HepG2 (cell line): ENCODE measurements at regions not wholly inside any gene's neighbourhood (a gene's known extent, or its start where the extent isn't known, plus 50 kb on each side); places are given as distances from the start of the nearest gene placed in this dataset.
A peak's percentile ranks its signal among the peaks of the same experiment; 100 is the strongest.

Source experiments
- BRD4 ChIP-seq: sonication (generic); formaldehyde crosslinking; IDR thresholded peaks from 2 replicates; pipeline ENCODE4 v1.4.0; 2020; ENCODE audit warnings: missing genetic modification reagents
- CBFB ChIP-seq: sonication (generic); formaldehyde crosslinking; IDR thresholded peaks from 2 replicates; pipeline ENCODE4 v1.4.0; 2020; ENCODE audit warnings: missing genetic modification reagents
- CEBPG ChIP-seq: IDR thresholded peaks from 2 replicates; pipeline ENCODE4 v1.6.1; 2016
- DMAP1 ChIP-seq: IDR thresholded peaks from 2 replicates; pipeline ENCODE4 v1.6.1; 2016
- DNMT1 ChIP-seq: sonication (generic); formaldehyde crosslinking; IDR thresholded peaks from 2 replicates; pipeline ENCODE4 v1.5.1; 2020; ENCODE audit warnings: mild to moderate bottlenecking, missing genetic modification reagents
- ETV5 ChIP-seq: IDR thresholded peaks from 2 replicates; pipeline ENCODE4 v1.6.1; 2018; ENCODE audit warnings: missing biosample characterization, missing genetic modification reagents, inconsistent platforms, borderline replicate concordance
- HNRNPH1 ChIP-seq: fragments of 200-400 bp; formaldehyde crosslinking; optimal IDR thresholded peaks from 2 replicates; pipeline ENCODE3; 2017; ENCODE audit warnings: mild to moderate bottlenecking, low read depth, low read length
- IKZF4 ChIP-seq: sonication (generic); formaldehyde crosslinking; IDR thresholded peaks from 2 replicates; pipeline ENCODE4 v1.5.1; 2020; ENCODE audit warnings: borderline replicate concordance, mild to moderate bottlenecking, low read depth, missing genetic modification reagents; ENCODE audit errors: not compliant biosample characterization
- MAFK ChIP-seq, 2 experiments: IDR thresholded peaks in 1 of 2; conservative IDR thresholded peaks in 1 of 2; 2 replicates each; pipeline ENCODE4 v1.6.1; 2011; ENCODE audit warnings: improper control_type of control experiment in 2 of 2, low read length in 2 of 2
- PLRG1 ChIP-seq: fragments of 450-650 bp; conservative IDR thresholded peaks from 2 replicates; pipeline ENCODE4 v1.6.1; 2016
- RBFOX2 ChIP-seq: fragments of 200-400 bp; formaldehyde crosslinking; IDR thresholded peaks from 2 replicates; pipeline ENCODE4 v1.6.1; 2017; ENCODE audit warnings: low read depth, mild to moderate bottlenecking, low read length
- SMARCC2 ChIP-seq: fragments of 450-650 bp; IDR thresholded peaks from 2 replicates; pipeline ENCODE4 v1.6.1; 2017; ENCODE audit warnings: antibody characterized with exemption, mild to moderate bottlenecking
- SRSF4 ChIP-seq: fragments of 200-400 bp; formaldehyde crosslinking; IDR thresholded peaks from one replicate; pipeline ENCODE4 v1.6.1; 2018; ENCODE audit warnings: mild to moderate bottlenecking, low read depth, low read length, moderate library complexity; ENCODE audit not compliant: poor library complexity, severe bottlenecking
- TEAD2 ChIP-seq: sonication (generic); formaldehyde crosslinking; IDR thresholded peaks from 2 replicates; pipeline ENCODE4 v1.9.0; 2021; ENCODE audit warnings: missing genetic modification reagents
- TGIF2 ChIP-seq: IDR thresholded peaks from 2 replicates; pipeline ENCODE4 v1.6.1; 2016; ENCODE audit warnings: control low read depth, missing compliant biosample characterization
- ZBTB7A ChIP-seq: sonication (generic); formaldehyde crosslinking; IDR thresholded peaks from 2 replicates; pipeline ENCODE4 v1.8.0; 2022; ENCODE audit warnings: mild to moderate bottlenecking, missing genetic modification reagents
- ZMAT3 ChIP-seq: sonication (generic); formaldehyde crosslinking; conservative IDR thresholded peaks from 2 replicates; pipeline ENCODE4 v1.7.0; 2021; ENCODE audit warnings: missing genetic modification reagents
- ZNF17 ChIP-seq: sonication (generic); formaldehyde crosslinking; IDR thresholded peaks from 2 replicates; pipeline ENCODE4 v1.5.0; 2020; ENCODE audit warnings: mild to moderate bottlenecking, missing genetic modification reagents
- TF ChIP-seq, protein P1 (sequence below): IDR thresholded peaks from 2 replicates; pipeline ENCODE4 v1.6.1; 2018; ENCODE audit warnings: missing genetic modification reagents, mild to moderate bottlenecking, missing compliant biosample characterization
- TF ChIP-seq, protein P2 (sequence below): sonication (generic); formaldehyde crosslinking; conservative IDR thresholded peaks from 2 replicates; pipeline ENCODE4 v1.4.0; 2020; ENCODE audit warnings: missing genetic modification reagents
- TF ChIP-seq, protein P3 (sequence below): sonication (generic); formaldehyde crosslinking; IDR thresholded peaks from 2 replicates; pipeline ENCODE4 v1.5.1; 2020; ENCODE audit warnings: missing genetic modification reagents, mild to moderate bottlenecking, borderline replicate concordance
- TF ChIP-seq, protein P4 (sequence below): sonication (generic); formaldehyde crosslinking; IDR thresholded peaks from 2 replicates; pipeline ENCODE4 v1.9.0; 2021; ENCODE audit warnings: missing genetic modification reagents, mild to moderate bottlenecking, borderline replicate concordance
- TF ChIP-seq, protein P5 (sequence below): sonication (generic); formaldehyde crosslinking; IDR thresholded peaks from 2 replicates; pipeline ENCODE4 v1.9.0; 2021; ENCODE audit warnings: missing genetic modification reagents, borderline replicate concordance

DNA sequence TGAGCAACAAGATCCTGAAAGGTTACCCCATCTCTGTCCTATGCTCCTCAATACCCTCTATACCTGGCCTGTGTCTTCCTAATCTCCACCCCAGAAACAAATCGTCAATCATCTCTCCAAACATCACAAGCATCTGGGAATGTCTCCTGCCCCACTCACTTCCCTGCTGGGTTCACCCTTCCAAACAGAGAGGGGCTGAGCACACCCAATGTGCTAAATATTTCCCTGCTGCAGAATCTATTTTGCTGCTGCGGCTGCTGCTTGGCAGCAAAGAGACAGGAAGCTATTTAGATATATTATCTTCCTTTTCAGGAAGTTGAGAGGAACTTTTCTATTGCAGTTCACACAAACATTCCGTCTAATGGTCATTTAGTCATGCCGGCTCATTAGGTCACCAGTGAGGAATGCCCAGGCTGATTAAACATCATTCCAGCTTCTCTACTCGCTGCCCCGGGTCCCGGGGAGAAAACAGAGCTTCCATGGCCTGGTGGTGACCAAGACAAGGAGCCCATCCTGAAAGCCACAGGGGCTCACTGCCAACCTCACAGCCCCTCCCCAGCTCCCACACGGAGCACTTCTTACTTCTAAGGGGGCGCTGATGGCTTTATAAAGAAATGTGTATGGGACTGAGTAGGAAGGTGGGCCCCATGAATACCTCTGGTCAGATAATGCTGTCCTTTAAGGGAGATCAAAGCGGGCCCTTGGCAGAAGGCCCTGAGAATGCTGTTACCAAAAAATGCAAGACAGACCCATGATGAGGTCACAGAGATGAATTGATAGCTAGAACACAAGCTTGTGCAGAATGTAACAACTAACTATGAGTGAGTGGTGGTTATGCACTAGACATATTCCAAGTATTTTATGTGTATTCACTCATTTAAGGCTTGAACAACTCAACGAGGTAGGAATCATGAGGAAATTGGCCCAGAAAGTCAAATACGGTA, 218.3 kb downstream of the SOX9 start (continued):
- TF ChIP-seq RBFOX2: no peak
- no peak for TF ChIP-seq TGIF2 (CRISPR knock-in tag)
- TF ChIP-seq, protein P1, sequence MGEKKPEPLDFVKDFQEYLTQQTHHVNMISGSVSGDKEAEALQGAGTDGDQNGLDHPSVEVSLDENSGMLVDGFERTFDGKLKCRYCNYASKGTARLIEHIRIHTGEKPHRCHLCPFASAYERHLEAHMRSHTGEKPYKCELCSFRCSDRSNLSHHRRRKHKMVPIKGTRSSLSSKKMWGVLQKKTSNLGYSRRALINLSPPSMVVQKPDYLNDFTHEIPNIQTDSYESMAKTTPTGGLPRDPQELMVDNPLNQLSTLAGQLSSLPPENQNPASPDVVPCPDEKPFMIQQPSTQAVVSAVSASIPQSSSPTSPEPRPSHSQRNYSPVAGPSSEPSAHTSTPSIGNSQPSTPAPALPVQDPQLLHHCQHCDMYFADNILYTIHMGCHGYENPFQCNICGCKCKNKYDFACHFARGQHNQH (CRISPR knock-in tag): peak; percentile 68; the same call in 1 of the 2 replicates
- no peak for TF ChIP-seq CBFB (CRISPR knock-in tag)
- TF ChIP-seq HNRNPH1: no peak
- no peak for TF ChIP-seq DNMT1 (CRISPR knock-in tag)
- TF ChIP-seq ZMAT3 (CRISPR knock-in tag): no peak
- TF ChIP-seq MAFK (conservative IDR thresholded peaks at IDR 0.05 in 1 of 2, IDR thresholded peaks at IDR 0.05 in 1 of 2; ENCODE audit: low read length in 2 of 2): no peak
- peak; percentile 21; the same call in 1 of the 2 replicates for TF ChIP-seq CEBPG (CRISPR knock-in tag)
- TF ChIP-seq, protein P2, sequence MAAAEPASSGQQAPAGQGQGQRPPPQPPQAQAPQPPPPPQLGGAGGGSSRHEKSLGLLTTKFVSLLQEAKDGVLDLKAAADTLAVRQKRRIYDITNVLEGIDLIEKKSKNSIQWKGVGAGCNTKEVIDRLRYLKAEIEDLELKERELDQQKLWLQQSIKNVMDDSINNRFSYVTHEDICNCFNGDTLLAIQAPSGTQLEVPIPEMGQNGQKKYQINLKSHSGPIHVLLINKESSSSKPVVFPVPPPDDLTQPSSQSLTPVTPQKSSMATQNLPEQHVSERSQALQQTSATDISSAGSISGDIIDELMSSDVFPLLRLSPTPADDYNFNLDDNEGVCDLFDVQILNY: no peak
- no peak for TF ChIP-seq DMAP1 (CRISPR knock-in tag)
- TF ChIP-seq, protein P3, sequence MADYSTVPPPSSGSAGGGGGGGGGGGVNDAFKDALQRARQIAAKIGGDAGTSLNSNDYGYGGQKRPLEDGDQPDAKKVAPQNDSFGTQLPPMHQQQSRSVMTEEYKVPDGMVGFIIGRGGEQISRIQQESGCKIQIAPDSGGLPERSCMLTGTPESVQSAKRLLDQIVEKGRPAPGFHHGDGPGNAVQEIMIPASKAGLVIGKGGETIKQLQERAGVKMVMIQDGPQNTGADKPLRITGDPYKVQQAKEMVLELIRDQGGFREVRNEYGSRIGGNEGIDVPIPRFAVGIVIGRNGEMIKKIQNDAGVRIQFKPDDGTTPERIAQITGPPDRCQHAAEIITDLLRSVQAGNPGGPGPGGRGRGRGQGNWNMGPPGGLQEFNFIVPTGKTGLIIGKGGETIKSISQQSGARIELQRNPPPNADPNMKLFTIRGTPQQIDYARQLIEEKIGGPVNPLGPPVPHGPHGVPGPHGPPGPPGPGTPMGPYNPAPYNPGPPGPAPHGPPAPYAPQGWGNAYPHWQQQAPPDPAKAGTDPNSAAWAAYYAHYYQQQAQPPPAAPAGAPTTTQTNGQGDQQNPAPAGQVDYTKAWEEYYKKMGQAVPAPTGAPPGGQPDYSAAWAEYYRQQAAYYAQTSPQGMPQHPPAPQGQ (CRISPR knock-in tag): no peak
- TF ChIP-seq SRSF4: no peak
- TF ChIP-seq, protein P4, sequence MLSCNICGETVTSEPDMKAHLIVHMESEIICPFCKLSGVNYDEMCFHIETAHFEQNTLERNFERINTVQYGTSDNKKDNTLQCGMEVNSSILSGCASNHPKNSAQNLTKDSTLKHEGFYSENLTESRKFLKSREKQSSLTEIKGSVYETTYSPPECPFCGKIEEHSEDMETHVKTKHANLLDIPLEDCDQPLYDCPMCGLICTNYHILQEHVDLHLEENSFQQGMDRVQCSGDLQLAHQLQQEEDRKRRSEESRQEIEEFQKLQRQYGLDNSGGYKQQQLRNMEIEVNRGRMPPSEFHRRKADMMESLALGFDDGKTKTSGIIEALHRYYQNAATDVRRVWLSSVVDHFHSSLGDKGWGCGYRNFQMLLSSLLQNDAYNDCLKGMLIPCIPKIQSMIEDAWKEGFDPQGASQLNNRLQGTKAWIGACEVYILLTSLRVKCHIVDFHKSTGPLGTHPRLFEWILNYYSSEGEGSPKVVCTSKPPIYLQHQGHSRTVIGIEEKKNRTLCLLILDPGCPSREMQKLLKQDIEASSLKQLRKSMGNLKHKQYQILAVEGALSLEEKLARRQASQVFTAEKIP (CRISPR knock-in tag): no peak
- no peak for TF ChIP-seq SMARCC2
- TF ChIP-seq ETV5 (CRISPR knock-in tag): peak; percentile 97
- no peak for TF ChIP-seq PLRG1
- no peak for TF ChIP-seq ZNF17 (CRISPR knock-in tag)
- no peak for TF ChIP-seq IKZF4 (CRISPR knock-in tag)
- no peak for TF ChIP-seq ZBTB7A (CRISPR knock-in tag)
- TF ChIP-seq, protein P5, sequence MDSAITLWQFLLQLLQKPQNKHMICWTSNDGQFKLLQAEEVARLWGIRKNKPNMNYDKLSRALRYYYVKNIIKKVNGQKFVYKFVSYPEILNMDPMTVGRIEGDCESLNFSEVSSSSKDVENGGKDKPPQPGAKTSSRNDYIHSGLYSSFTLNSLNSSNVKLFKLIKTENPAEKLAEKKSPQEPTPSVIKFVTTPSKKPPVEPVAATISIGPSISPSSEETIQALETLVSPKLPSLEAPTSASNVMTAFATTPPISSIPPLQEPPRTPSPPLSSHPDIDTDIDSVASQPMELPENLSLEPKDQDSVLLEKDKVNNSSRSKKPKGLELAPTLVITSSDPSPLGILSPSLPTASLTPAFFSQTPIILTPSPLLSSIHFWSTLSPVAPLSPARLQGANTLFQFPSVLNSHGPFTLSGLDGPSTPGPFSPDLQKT (CRISPR knock-in tag): no peak
- peak; percentile 52 for TF ChIP-seq BRD4
- TF ChIP-seq TEAD2 (CRISPR knock-in tag): no peak
